HCT116 (cell line): ENCODE measurements at regions not wholly inside any gene's neighbourhood (a gene's known extent, or its start where the extent isn't known, plus 50 kb on each side); places are given as distances from the start of the nearest gene placed in this dataset.

ENCODE experiments used
- ATAC-seq: fragments of 200-7000 bp; cut with Tn5 transposase; 2 replicates; pipeline ENCODE4 v1.9.1; 2020; ENCODE audit warnings: mild to moderate bottlenecking, moderate library complexity
- BruUV-seq: library from RNA; stranded (reverse); fragments of 400-500 nt; replicated peaks from 2 replicates; lab custom pipeline; 2021; lab: Mats Ljungman, UMichigan
- CTCF ChIA-PET: fragments of 300-600 bp; sonication (Branson Sonifier 250); formaldehyde crosslinking; loops from one replicate; lab custom pipeline; 2021; ENCODE audit warnings: antibody characterized with exemption; lab: Charles Lee
- POLR2A ChIA-PET: fragments of 300-600, 350-600 bp; sonication (Branson Sonifier 250); formaldehyde crosslinking; loops from one replicate; lab custom pipeline; 2021; ENCODE audit warnings: antibody characterized with exemption; lab: Charles Lee
- RAD21 ChIA-PET, 2 experiments: fragments of 300-600 bp; sonication (Branson Sonifier 250); formaldehyde crosslinking; loops; one replicate each; lab custom pipeline; 2023; ENCODE audit warnings: low total read pairs in 2 of 2; ENCODE audit not compliant: uncharacterized antibody in 2 of 2, unreplicated experiment in 2 of 2, low non-redundant PET in 1 of 2; lab: Charles Lee
- DNase-seq: peaks from one replicate; pipeline ENCODE4 v3.0.0-alpha.2; 2010; ENCODE audit warnings: low read depth, low spot score
- H2AFZ ChIP-seq: fragments of 200-600 bp; shearing (Covaris generic), sonication (generic); 2 replicates; pipeline ENCODE4 v1.6.1; 2017; ENCODE audit warnings: low read depth, mixed run types, mixed read lengths, antibody characterized with exemption, low read length; ENCODE audit not compliant: poor library complexity, severe bottlenecking
- H3K27ac ChIP-seq: 2 replicates; pipeline ENCODE4 v1.5.1; 2012; ENCODE audit warnings: low read depth, low read length
- H3K27me3 ChIP-seq: fragments of 200-600 bp; sonication (generic); 2 replicates; pipeline ENCODE4 v1.6.1; 2016; ENCODE audit warnings: mixed run types, low read length, mixed read lengths; ENCODE audit not compliant: insufficient read depth
- H3K36me3 ChIP-seq, 2 experiments: fragments of 200-500 bp in 1 of 2; fragments of 200-600 bp in 1 of 2; sonication (Bioruptor generic) in 1 of 2; sonication (generic) in 1 of 2; 2 replicates each; pipeline versions ENCODE4 v1.5.1 to v1.6.1; 2014 to 2016; ENCODE audit warnings: low read length in 2 of 2, inconsistent platforms in 1 of 2, mixed read lengths in 1 of 2, mixed run types in 1 of 2; ENCODE audit not compliant: insufficient read depth in 2 of 2, control insufficient read depth in 1 of 2
- H3K4me1 ChIP-seq, 2 experiments: fragments of 200-600 bp in 1 of 2; sonication (generic) in 1 of 2; 2 replicates each; pipeline versions ENCODE4 v1.5.1 to v1.6.1; 2012 to 2017; ENCODE audit warnings: low read length in 2 of 2, inconsistent platforms in 1 of 2, mild to moderate bottlenecking in 1 of 2, mixed read lengths in 1 of 2, mixed run types in 1 of 2, moderate library complexity in 1 of 2; ENCODE audit not compliant: insufficient read depth in 2 of 2, control insufficient read depth in 1 of 2
- H3K4me2 ChIP-seq: fragments of 200-600 bp; sonication (generic); 2 replicates; pipeline ENCODE4 v1.6.1; 2017; ENCODE audit warnings: mixed run types, low read length, mixed read lengths
- H3K4me3 ChIP-seq, 2 experiments: fragments of 200-600 bp in 1 of 2; sonication (generic) in 1 of 2; replicated peaks in 1 of 2; 2 replicates each; pipeline ENCODE4 v1.5.1; 2011 to 2016; ENCODE audit warnings: low read length in 2 of 2, control low read depth in 1 of 2, low read depth in 1 of 2, mild to moderate bottlenecking in 1 of 2, mixed read lengths in 1 of 2, mixed run types in 1 of 2
- H3K79me2 ChIP-seq: fragments of 200-600 bp; sonication (generic); 2 replicates; pipeline ENCODE4 v1.6.1; 2017; ENCODE audit warnings: mild to moderate bottlenecking, mixed run types, low read length, moderate library complexity, mixed read lengths; ENCODE audit not compliant: insufficient read depth
- H3K9ac ChIP-seq: fragments of 200-600 bp; sonication (generic); 2 replicates; pipeline ENCODE4 v1.6.1; 2016; ENCODE audit warnings: low read length, mixed read lengths
- H3K9me2 ChIP-seq: fragments of 200-600 bp; sonication (generic), shearing (Covaris generic); 2 replicates; pipeline ENCODE4 v1.6.1; 2017; ENCODE audit warnings: mixed run types, mild to moderate bottlenecking, moderate library complexity; ENCODE audit not compliant: insufficient read depth
- H3K9me3 ChIP-seq, 2 experiments: fragments of 200-500 bp in 1 of 2; fragments of 200-600 bp in 1 of 2; sonication (Bioruptor generic) in 1 of 2; sonication (generic) in 1 of 2; 2 replicates each; pipeline ENCODE4 v1.6.1; 2014 to 2017; ENCODE audit warnings: low read length in 2 of 2, mixed read lengths in 2 of 2, inconsistent platforms in 1 of 2, low read depth in 1 of 2, mild to moderate bottlenecking in 1 of 2, mixed run types in 1 of 2, moderate library complexity in 1 of 2; ENCODE audit not compliant: control insufficient read depth in 1 of 2, insufficient read depth in 1 of 2
- H4K20me1 ChIP-seq: fragments of 200-600 bp; sonication (generic), shearing (Covaris generic); 2 replicates; pipeline ENCODE4 v1.6.1; 2017; ENCODE audit warnings: mixed run types, mild to moderate bottlenecking, moderate library complexity; ENCODE audit not compliant: insufficient read depth
- CBX3 ChIP-seq: IDR thresholded peaks from 2 replicates; pipeline ENCODE4 v1.6.1; 2012; ENCODE audit warnings: low read depth
- ELF1 ChIP-seq: IDR thresholded peaks from 2 replicates; pipeline ENCODE4 v1.6.1; 2012; ENCODE audit warnings: low read depth, borderline replicate concordance
- MAX ChIP-seq: IDR thresholded peaks from 2 replicates; pipeline ENCODE4 v1.6.1; 2012
- POLR2A ChIP-seq: IDR thresholded peaks from 2 replicates; pipeline ENCODE4 v1.7.0; 2011; ENCODE audit warnings: borderline replicate concordance; ENCODE audit not compliant: insufficient read depth, insufficient read length; ENCODE audit errors: extremely low read depth
- RAD21 ChIP-seq: IDR thresholded peaks from 2 replicates; pipeline ENCODE4 v1.6.1; 2012; ENCODE audit warnings: low read depth, mild to moderate bottlenecking
- TCF7L2 ChIP-seq: IDR thresholded peaks from 2 replicates; pipeline ENCODE4 v1.7.0; 2011; ENCODE audit warnings: borderline replicate concordance, inconsistent platforms; ENCODE audit not compliant: insufficient read depth, insufficient read length; ENCODE audit errors: extremely low read depth
- YY1 ChIP-seq: IDR thresholded peaks from 2 replicates; pipeline ENCODE4 v1.6.1; 2011; ENCODE audit warnings: low read length, low read depth, moderate library complexity, mild to moderate bottlenecking; ENCODE audit not compliant: insufficient replicate concordance; ENCODE audit errors: extremely low read depth
- ZFX ChIP-seq: fragments of 450-650 bp; IDR thresholded peaks from 2 replicates; pipeline ENCODE4 v1.6.1; 2017
- intact Hi-C: fragments of 100-400 bp; cut with micrococcal nuclease; formaldehyde crosslinking; loops from 2 replicates; pipeline ENCODE4 v1.10.0; 2022

- Histone ChIP-seq H4K20me1 (no peaks in the 10 kb centered on the region), H3K9ac (no peak overlapping the region)
- no TSS peak for BruUV-seq
- no peak for TF ChIP-seq CBX3
- TF ChIP-seq ELF1 = no peak
- no peak for TF ChIP-seq TCF7L2
- no peak for TF ChIP-seq ZFX
- TF ChIP-seq, all 23 proteins: peak for 0
- Histone ChIP-seq H3K27ac (no peak overlapping the region), H3K36me3 (no peaks in the 10 kb centered on the region), H3K27me3 (0 out of 2 replicates have a peak, but pooled peaks cover 6% of the 10 kb centered on the region), H3K4me3 (no peak overlapping the region), H2AFZ (no peak overlapping the region), H3K4me1 (no peaks in the 10 kb centered on the region), H3K9me2 (no peaks in the 10 kb centered on the region), H3K79me2 (no peaks in the 10 kb centered on the region), H3K9me3 (no peaks in the 10 kb centered on the region), H3K4me2 (no peak overlapping the region)
- ChIA-PET RAD21 (no interaction called here), CTCF (no interaction called here), POLR2A (no interaction called here)
- no peak for ATAC-seq
- intact Hi-C loops = no loop called here
- DNase-seq = no peak
Measured at GRCh38 chr2:200188876-200189275, 117.6 kb upstream of the SPATS2L start.

GRCh38 chr2:200189964-200190363 lies 116.5 kb upstream of the SPATS2L start:
- no peaks in the 10 kb centered on the region for H4K20me1 ChIP-seq
- POLR2A ChIA-PET = no interaction called here
- DNase-seq = no peak
- RAD21 ChIA-PET = no interaction called here
- H3K9me3 ChIP-seq = no peaks in the 10 kb centered on the region
- no TSS peak for BruUV-seq
- H3K27ac ChIP-seq = no peak overlapping the region
- H3K4me1 ChIP-seq = no peaks in the 10 kb centered on the region
- H2AFZ ChIP-seq = no peak overlapping the region
- H3K9ac ChIP-seq = no peak overlapping the region
- H3K4me2 ChIP-seq = no peak overlapping the region
- no peaks in the 10 kb centered on the region for H3K36me3 ChIP-seq
- ATAC-seq = no peak
- no peaks in the 10 kb centered on the region for H3K9me2 ChIP-seq
- no peak overlapping the region for H3K4me3 ChIP-seq
- no peaks in the 10 kb centered on the region for H3K79me2 ChIP-seq
- intact Hi-C loops = no loop called here
- 0 out of 2 replicates have a peak, but pooled peaks cover 6% of the 10 kb centered on the region for H3K27me3 ChIP-seq
- CTCF ChIA-PET = no interaction called here
- TF ChIP-seq YY1 (no peak), POLR2A (no peak), RAD21 (no peak), MAX (no peak), CBX3 (no peak)
